ENCODE measurements at regions not wholly inside any gene's neighbourhood (a gene's known extent, or its start where the extent isn't known, plus 50 kb on each side); places are given as distances from the start of the nearest gene placed in this dataset.

DNA sequence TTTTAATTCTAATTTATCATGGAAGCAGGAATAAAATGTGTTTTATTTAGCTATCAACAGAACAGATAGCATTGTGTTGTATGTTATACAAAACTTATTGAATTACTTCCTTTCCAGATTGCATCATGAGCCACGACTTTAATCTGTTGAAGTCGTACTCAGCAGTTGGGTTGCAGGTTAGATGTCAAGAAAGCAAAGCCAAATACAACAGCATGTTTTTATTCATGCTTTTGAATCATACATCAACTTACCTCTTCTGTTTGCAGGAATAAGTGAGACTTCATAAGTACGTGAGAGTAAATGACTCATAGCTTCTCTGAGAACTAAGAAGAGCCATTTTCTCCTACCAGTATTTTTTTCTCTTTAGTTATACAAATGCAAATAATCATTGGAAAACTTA, 110.8 kb upstream of the ADGRL4 start:
- TF ChIP-seq POLR2AphosphoS5 (IDR thresholded peaks at IDR 0.05; ENCODE audit: low read depth, low read length) (no peak), SP2 (IDR thresholded peaks at IDR 0.05; ENCODE audit: low read length) (no peak), CHD2 (IDR thresholded peaks at IDR 0.05; ENCODE audit: low read length) (no peak)

Measured in H1 (cell line).